ENCODE measurements at regions not wholly inside any gene's neighbourhood (a gene's known extent, or its start where the extent isn't known, plus 50 kb on each side); places are given as distances from the start of the nearest gene placed in this dataset.
A peak's percentile ranks its signal among the peaks of the same experiment; 100 is the strongest.

DNA sequence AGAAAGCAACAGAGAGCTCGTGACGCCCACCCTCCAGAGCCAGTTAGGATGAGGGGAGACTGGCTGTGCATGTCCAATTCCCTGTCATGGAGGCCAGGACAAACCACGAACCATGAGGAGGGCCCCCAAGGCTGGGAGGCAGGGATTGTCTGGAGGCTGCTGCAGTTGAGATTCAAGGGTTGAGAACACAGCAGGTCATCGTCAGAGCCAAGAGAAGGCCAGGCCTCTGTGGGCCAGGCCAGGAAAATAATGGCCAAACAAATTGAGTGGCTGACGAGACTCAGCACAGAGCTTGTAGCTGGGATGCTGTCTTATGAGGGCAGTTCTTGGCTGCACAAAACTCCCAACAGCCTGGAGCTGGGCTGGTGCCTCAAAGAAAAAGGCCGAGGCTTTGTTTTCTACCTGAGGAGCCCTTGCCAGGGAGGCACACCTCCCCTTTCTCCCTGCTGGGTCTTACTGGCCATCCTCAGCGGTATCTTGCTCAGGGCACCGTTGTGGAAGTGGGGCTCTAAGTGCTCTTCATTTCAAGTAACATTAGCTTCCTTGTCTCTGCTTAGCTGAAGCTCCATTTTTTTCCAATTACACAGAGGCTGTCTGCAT, 665.9 kb downstream of the BCL11B start:
- no peaks in the 10 kb centered on the region for H3K4me1 ChIP-seq
- H3K9me3 ChIP-seq = no peaks in the 10 kb centered on the region
- WGBS = 73% methylated on average over 8 of the region's 8 CpGs
- H3K27me3 ChIP-seq = no peaks in the 10 kb centered on the region
- no peaks in the 10 kb centered on the region for H3K36me3 ChIP-seq
- intact Hi-C loops (cut with DNase I) = no loop called here
- TF ChIP-seq EP300 (IDR thresholded peaks at IDR 0.05) (no peak), POLR2A (IDR thresholded peaks at IDR 0.05; ENCODE audit: low read depth) (no peak), POLR2AphosphoS5 (IDR thresholded peaks at IDR 0.05) (no peak)
- TF ChIP-seq, protein P1, sequence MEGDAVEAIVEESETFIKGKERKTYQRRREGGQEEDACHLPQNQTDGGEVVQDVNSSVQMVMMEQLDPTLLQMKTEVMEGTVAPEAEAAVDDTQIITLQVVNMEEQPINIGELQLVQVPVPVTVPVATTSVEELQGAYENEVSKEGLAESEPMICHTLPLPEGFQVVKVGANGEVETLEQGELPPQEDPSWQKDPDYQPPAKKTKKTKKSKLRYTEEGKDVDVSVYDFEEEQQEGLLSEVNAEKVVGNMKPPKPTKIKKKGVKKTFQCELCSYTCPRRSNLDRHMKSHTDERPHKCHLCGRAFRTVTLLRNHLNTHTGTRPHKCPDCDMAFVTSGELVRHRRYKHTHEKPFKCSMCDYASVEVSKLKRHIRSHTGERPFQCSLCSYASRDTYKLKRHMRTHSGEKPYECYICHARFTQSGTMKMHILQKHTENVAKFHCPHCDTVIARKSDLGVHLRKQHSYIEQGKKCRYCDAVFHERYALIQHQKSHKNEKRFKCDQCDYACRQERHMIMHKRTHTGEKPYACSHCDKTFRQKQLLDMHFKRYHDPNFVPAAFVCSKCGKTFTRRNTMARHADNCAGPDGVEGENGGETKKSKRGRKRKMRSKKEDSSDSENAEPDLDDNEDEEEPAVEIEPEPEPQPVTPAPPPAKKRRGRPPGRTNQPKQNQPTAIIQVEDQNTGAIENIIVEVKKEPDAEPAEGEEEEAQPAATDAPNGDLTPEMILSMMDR (IDR thresholded peaks at IDR 0.05) = no peak
- DNase-seq (ENCODE audit: extremely low spot score) = peak; percentile 70
- no peak overlapping the region for H3K4me3 ChIP-seq
- no peak overlapping the region for H3K27ac ChIP-seq (replicated peaks in 1 of 4)

DNA sequence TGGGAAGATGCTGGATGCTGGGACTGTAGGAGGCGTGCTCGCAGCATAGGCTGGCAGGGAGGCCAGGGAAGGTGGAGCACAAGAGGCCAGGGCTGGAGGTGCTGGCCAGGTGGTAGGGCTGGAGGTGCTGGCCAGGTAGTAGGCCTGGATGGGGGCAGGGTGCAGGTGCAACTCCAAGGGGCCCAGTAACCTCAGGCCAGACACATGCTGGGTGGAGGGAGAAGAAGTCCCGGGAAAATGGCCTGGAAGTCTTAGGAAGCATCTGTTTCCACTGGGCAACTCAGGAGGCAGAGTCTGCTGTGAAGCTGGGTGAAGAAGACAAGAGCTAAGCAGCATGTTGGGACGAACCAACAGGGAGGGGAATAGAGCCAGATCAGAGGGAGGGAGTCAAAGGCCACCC, 665.2 kb downstream of the BCL11B start:
- H3K27ac ChIP-seq (replicated peaks in 1 of 4) = no peak overlapping the region
- H3K27me3 ChIP-seq = no peaks in the 10 kb centered on the region
- intact Hi-C loops (cut with DNase I) = no loop called here
- TF ChIP-seq EP300 (IDR thresholded peaks at IDR 0.05) (no peak), POLR2AphosphoS5 (IDR thresholded peaks at IDR 0.05) (no peak), POLR2A (IDR thresholded peaks at IDR 0.05; ENCODE audit: low read depth) (no peak)
- TF ChIP-seq, protein P1 (IDR thresholded peaks at IDR 0.05) = no peak
- no peaks in the 10 kb centered on the region for H3K9me3 ChIP-seq
- H3K36me3 ChIP-seq = no peaks in the 10 kb centered on the region
- no peaks in the 10 kb centered on the region for H3K4me1 ChIP-seq
- 86% methylated on average over 4 of the region's 4 CpGs for WGBS
- DNase-seq (ENCODE audit: extremely low spot score) = peak; percentile 80
- H3K4me3 ChIP-seq = no peak overlapping the region

DNA sequence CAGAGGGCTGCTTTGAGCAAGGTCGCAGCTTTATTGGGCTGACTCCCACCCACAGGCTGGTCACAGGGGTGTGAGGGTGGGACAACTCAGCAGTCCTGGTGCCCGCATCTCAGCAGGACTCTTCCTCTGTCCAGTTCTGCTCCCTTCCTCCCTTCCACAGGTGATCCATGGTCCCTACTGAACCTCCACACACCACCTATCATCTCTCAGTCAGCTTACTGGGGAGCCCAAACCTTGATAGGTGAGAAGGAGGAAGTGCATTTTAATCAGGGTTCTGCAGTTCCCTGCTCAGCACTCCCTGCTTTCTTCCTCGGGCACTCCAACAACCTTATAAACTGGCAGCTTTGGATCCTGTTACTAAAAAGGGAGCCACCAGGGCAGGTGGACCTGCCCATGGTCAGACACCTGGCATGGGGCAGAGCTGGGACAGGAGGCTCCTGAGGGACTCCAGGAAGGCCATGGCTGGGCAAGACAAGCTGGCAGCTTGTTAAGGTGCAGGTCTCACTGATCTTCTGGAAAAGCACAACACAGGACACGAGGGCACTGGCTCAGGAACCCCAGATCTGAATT, 664.6 kb downstream of the BCL11B start:
- Histone ChIP-seq H3K4me1 (no peaks in the 10 kb centered on the region), H3K27me3 (no peaks in the 10 kb centered on the region), H3K9me3 (no peaks in the 10 kb centered on the region), H3K4me3 (no peak overlapping the region), H3K36me3 (no peaks in the 10 kb centered on the region), H3K27ac (replicated peaks in 1 of 4) (no peak overlapping the region)
- WGBS = 75% methylated on average over 3 of the region's 4 CpGs
- TF ChIP-seq POLR2A (IDR thresholded peaks at IDR 0.05; ENCODE audit: low read depth) (no peak), POLR2AphosphoS5 (IDR thresholded peaks at IDR 0.05) (no peak), EP300 (IDR thresholded peaks at IDR 0.05) (no peak)
- TF ChIP-seq, protein P1 (IDR thresholded peaks at IDR 0.05) = no peak
- intact Hi-C loops (cut with DNase I) = no loop called here
- peak; percentile 70 for DNase-seq (ENCODE audit: extremely low spot score)

DNA sequence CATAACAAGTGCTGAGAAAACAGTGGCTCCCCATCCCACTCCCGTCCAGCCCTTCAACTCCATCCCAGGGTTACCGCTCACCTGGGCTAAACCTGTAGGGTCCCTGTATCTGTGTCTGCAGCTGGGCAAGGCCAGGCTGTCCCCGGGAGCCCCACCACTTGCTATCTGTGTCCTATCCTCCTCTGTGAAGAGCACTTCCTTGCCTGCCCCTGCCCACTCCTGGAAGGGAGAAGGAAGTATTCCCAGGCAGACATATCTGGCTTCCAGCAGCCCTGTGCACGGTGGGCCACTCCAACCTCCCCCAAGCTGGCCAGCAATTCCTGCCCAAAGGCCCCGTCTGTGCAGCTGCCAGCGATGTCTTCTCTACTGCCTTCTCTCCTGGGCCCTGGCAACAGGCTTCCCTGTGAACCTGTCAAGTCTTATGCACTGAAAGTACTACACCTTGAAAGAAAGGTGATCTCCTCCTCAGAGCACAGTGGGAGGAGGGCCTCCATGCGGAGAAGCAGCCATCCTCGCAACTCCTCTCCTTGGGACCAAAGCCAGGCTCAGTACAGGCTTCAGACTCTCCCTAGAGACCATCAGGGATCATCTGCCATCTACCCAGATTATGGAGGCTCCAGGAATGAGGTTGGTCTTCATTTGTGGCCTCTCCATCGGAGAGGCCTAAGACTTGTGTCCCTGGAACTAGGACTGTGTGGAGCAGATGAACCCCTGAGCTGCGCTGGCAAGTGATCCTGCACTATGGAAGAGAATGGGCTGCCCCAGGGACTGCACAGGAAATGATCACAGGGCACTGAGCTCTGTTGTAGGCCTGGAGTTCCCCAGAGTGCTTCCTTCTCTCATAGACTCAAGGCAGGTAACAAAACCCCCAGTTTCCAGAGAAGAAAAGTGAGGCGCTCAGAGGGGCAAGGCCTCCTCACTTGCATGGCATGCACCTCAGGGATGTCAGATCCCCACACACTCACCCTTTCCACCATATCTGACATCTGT, 663.6 kb downstream of the BCL11B start:
- WGBS = 79% methylated on average over 9 of the region's 11 CpGs
- no peaks in the 10 kb centered on the region for H3K36me3 ChIP-seq
- intact Hi-C loops (cut with DNase I) = no loop called here

More for the DNA sequence above, 663.6 kb downstream of the BCL11B start:
- Histone ChIP-seq H3K4me3 (no peak overlapping the region), H3K9me3 (no peaks in the 10 kb centered on the region), H3K27ac (replicated peaks in 1 of 4) (no peak overlapping the region), H3K27me3 (no peaks in the 10 kb centered on the region), H3K4me1 (no peaks in the 10 kb centered on the region)
- no peak for TF ChIP-seq POLR2A (IDR thresholded peaks at IDR 0.05; ENCODE audit: low read depth)
- TF ChIP-seq EP300 (IDR thresholded peaks at IDR 0.05) = no peak
- TF ChIP-seq, protein P1 (IDR thresholded peaks at IDR 0.05) = no peak
- TF ChIP-seq POLR2AphosphoS5 (IDR thresholded peaks at IDR 0.05) = no peak
- DNase-seq (ENCODE audit: extremely low spot score) = peak; percentile 86
